ENCODE measurements at regions not wholly inside any gene's neighbourhood (a gene's known extent, or its start where the extent isn't known, plus 50 kb on each side); places are given as distances from the start of the nearest gene placed in this dataset.
"Not testable (repeated sequence)": the region's sequence is repeated elsewhere in the genome, so short reads cannot be mapped to it uniquely, and the experiment has no call there.

DNA sequence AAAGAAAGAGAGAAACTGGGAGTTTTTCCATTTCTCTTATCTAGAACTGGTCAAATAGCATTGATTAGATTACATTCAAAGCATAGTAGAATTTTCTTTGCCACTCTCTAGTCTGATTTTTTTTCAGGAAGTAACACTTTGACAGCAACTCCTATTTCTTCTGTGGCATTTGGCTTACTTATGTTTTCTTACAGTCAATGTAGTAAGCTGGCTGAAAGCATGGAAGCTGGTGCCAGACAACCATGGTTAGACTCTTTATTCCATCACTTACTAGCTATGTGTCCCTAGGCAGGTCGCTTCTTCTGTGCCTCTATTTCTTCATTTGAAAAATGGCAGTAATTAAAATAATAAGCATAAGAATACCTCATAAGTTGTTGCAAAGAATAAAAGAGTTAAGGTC lies 54.2 kb upstream of the OPRM1 start:
- no peak for DNase-seq (ENCODE audit: low read depth)

DNA sequence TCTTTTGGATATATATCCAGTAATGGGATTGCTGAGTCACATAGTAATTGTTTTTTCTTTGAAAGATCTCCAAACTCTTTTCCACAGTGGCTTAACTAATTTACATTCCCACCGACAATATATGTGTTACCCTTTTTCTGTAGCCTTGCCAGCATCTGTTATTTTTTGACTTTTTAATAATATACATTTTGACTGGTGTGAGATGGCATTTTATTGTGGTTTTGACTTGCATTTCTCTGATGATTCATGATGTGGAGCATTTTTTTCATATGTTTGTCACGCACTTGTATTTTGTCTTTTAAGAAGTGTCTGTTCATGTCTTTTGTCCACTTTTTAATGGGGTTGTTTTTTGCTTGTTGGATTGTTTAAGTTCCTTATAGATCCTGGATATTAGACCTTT lies 58.9 kb upstream of the OPRM1 start:
- DNase-seq (ENCODE audit: low read depth): peak; percentile 49

DNA sequence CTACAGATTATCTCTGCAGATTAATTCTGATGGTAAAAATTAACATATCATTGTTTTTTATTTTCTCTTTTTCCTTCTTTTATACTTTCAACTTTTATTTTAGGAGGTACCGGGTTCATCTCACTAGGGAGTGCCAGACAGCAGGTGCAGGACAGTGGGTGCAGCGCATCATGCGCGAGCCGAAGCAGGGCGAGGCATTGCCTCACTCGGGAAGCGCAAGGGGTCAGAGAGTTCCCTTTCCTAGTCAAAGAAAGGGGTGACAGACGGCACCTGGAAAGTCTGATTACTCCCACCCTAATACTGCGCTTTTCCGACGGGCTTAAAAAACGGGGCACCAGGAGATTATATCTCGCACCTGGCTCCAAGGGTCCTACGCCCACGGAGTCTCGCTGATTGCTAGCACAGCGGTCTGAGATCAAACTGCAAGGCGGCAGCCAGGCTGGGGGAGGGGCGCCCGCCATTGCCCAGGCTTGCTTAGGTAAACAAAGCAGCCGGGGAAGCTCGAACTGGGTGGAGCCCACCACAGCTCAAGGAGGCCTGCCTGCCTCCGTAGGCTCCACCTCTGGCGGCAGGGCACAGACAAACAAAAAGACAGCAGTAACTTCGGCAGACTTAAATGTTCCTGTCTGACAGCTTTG lies 60.0 kb upstream of the OPRM1 start:
- not testable (repeated sequence) for DNase-seq (ENCODE audit: low read depth)

DNA sequence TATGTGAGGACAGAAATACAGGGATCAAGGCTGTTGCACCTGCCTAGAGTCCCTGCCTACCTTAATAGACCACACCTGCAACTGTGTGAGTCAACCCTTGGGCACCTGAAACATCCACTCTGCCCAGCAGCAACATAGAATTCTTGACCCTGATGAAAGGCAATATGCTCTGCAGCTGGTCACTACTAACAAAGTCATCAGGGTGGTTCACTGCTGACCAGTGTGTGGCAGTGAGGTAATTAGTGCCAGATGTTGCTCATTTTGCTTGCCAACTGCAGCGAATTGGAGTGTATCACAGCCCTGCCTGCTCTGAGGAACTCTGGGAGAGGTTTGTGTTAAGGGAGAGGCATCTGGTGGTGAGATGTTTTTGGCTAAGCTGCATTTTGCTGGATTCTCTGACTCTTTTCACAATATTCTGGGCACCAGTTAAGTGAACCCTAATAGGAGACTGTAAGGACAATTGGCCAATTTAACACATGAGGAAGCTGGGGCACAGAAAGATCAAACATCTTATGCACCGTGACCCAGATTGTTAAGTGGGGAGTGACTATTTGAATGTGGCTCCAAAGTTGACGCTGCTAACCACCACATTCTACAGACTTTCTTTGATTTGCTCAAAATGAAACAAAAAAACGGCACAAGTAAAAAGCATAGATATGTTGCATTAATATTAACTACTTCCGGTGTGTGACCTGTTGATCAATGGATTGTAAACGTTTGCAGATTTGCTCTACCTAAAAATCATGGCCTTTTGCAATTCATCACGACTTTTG lies 61.9 kb upstream of the OPRM1 start:
- DNase-seq (ENCODE audit: low read depth): peak; percentile 86

DNA sequence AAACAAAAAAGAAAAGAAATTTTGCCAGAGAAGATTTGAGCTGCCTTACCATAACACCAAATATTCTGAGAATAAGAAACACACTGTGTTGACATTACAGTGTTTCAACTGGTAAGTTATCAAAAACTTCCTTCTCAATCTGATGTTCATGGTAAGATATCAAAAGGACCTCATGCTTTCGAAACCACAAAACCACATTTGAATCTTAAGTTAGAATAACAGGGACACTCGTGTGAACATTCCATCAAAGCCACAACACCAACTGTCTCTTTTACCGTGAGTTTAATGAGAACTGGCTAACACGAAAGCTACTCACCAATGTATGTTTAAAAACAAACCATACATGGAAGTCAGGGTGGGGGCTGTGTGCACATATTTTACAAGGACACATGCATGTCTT lies 73.0 kb upstream of the OPRM1 start:
- peak; percentile 67 for DNase-seq (ENCODE audit: low read depth)

DNA sequence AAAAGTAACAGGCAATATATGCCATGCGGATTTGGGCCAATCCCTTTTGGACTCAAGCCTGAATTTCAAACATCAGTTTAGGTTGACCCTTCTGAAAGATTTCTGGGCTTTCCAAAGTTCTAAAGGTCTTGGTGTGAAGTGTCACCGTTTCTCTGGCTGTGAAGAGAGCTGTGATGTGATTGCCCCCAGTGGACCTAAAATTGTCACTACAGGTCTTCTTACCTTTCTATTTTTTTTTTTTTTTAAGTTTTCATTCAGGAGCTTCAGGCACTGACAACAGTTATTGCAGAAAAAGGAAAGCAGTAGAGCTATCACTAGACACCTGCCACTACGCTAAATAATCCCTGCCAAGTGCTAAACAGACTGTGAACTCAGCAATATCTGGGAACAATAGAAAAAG lies 75.7 kb upstream of the OPRM1 start:
- DNase-seq (ENCODE audit: low read depth): no peak

DNA sequence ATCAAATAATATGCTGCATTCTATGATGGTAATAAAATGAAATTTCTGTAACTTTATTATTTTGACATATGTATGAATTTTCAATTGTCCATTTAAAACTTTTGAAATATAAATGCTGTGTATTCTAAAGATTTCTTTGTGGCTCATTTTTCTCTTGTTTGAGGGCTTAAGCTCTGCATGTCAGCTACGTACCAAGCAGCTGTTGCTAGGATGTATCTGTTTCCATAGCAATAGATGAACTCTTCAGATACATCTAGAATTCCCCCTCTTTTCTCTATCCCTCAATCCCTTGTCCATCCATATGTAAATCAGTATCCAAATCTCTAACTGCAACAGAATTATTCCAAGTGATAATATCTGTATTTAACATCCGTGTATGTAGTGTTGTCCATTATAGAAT lies 76.5 kb upstream of the OPRM1 start:
- DNase-seq (ENCODE audit: low read depth): no peak

DNA sequence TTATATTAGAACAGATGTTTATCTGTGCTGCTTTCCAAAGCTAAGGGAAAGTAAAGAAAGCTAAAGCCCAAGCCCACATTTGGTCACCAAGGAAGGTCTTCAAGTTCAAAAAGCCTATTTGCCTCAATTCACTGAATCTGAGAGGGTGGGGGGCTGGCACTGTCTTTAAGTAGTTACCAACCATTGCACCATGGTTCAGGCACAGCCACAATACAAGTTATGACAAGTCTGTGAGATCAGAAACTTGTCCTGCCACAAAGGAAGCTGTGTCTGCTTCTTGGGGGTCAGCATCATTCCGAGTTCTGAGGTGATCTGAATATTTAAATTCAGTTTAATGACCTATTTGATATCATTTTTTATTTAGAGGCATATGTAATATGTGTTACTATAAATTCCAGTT lies 78.3 kb upstream of the OPRM1 start:
- DNase-seq (ENCODE audit: low read depth): no peak

DNA sequence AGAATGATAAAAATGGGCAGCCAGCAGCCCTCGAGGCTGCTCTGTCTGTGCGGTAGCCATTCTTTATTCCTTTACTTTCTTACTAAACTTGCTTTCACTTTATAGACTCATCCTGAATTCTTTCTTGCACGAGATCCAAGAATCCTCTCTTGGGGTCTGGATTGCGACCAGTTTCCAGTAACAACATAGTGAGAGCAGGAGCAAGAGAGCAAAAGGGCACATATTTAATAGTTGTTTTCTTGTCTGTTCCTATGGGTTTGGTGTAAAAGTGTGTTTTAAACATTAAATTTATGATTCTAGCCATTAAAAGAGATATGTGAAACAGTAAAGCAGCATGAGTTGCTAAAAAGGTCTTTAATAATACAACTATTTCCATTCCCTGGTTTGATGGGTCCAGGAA lies 78.8 kb upstream of the OPRM1 start:
- no peak for DNase-seq (ENCODE audit: low read depth)

DNA sequence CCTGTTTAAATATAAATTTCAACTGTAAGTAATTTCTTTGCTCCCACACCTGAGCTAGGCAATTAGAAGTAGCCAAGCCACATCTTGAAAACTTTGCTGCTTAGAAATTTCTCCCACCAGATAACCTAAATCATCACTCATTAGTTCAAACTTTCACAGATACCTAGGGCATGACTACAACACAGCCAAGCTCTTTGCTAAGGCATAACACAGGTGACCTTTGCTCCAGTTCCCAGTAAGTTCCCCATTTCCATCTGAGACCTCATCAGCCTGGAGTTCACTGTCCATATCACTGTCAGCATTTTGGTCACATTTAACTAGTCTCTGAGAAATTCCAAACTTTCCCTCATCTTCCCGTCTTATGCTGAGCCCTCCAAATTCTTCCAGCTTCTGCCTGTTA lies 79.8 kb upstream of the OPRM1 start:
- no peak for DNase-seq (ENCODE audit: low read depth)

DNA sequence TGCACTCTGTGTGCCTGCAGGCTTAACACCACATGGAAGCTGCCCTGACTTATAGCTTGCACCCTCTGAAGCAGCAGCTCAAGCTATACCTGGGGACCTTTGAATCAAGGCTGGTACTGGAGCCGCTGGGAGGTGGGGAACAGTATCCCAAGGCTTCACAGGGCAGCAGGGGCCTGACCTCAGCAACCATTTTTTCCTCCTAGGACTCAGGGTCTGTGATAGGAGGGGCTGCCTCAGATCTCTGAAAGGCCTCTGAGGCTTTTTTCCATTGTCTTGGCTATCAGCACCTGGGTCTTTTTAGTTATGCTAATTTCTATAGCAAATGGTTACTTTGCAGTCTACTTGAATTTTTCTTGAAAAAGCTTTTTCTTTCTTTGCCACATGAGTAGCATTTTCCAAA lies 80.2 kb upstream of the OPRM1 start:
- DNase-seq (ENCODE audit: low read depth): no peak

DNA sequence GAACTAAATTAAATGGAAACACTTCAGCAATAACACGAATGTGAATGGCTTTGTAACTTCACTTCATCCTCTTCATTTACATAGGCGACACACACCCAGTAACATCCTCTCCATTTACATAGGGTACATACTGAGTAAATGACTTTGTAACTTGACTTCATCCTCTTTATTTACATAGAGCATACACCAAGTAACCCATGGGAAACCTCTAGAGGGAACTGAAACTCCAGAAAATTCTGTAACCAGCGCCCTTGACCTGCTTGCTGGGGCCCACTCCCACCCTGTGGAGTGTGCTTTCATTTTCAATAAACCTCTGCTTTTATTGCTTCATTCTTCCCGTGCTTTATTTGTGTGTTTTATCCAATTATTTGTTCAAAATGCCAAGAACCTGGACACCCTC lies 81.6 kb upstream of the OPRM1 start:
- no peak for DNase-seq (ENCODE audit: low read depth)

DNA sequence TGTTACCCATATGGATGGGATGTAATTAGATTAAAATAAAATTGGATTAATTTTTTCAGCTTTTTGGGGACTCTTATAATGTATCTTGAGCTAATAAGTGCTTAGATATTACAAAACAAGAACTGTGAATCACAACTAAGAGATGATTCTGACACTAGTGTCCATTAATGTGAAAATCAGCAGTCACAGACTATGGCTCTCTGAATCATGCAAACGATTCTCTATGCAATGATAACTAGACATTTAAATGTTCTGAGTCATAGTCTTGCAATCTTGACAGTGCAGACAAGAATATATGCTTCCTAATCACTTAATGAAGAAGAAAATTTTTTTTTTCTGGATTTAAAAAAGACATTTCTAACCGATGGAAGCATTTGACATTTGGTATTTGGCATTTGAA lies 82.2 kb upstream of the OPRM1 start:
- peak; percentile 13 for DNase-seq (ENCODE audit: low read depth)

DNA sequence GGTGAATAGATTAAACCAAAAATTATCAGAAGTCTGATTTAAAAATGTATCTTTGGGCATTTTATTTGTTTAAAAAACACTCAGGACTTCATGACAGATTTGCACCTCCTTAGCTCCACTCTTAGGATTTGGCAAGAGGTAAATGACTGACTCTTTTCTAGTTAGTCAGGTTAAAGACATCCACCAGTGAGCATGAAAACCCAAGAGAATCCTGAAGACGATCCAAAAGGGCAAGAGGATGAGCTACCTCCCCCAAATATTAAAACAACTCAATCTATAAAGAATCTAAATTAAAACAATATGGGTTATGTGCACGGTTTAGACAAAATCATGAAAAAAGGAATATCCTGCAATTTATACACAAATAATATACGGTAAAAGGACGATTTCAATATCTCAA lies 89.4 kb upstream of the OPRM1 start:
- no peak for DNase-seq (ENCODE audit: low read depth)

DNA sequence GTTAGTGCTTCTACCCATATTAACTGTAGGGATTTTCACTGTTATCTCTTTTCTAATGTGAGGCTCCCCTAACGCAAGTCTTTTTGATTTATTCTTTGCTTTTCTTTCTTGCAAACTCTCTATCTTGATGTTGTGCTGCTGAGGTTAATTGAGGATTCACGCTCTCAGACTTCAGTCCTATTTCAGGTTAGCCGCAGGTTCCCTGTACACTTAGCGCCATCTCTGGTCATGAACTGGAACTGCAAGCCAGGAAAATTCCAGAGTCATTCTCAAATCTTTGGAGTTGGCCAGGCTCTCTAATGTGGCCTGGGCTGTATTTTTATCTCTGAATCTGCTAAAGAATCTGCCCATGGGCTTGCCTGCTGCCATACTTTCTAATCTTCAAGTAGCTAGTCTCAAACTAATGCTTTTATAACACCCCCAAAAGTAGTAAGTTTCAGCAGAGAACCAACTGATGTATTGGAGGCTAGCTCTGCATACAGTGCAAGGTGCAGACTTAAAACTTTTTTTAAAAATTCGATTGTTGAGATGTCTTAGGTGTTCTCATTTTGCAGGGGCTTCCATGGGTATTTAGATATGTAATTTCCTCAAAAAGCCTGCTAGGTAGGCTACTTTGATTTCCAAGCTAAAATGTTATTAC lies 91.1 kb upstream of the OPRM1 start:
- peak; percentile 2 for DNase-seq (ENCODE audit: low read depth)

DNA sequence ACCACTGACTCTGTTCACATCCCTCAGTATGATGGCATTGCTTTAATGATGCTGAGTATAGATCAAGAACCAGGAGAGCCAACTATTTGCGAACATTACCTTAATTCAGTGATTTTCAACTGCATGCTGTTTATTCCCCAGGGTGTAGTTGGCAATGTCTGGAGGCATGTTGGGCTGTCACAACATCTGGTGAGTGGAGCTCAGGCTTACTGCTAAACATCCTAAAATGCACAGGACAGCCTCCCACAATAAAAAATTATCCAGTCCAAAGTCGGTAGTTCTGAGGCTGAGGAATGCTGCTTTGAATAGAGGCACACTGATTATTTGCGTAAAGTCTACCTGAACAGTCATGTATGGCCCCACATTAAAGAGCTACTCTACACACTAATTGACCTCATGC lies 94.8 kb upstream of the OPRM1 start:
- DNase-seq (ENCODE audit: low read depth): no peak

DNA sequence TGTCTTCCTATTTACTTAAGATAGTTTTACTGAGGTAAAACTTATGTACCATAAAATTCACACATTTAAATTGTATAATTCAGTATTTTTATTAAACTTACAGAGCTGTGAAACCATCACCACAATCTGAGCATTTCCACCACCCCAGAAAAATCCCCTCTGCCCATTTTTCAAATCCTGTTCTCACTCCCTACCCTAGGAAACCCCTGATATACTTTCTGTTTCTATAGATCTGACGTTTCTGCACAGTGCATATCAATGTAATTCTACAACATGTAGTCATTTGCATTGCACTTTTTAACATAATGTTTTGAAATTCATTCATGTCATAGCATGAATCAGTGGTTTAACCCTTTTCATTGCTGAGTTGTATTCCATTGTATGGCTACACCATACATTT lies 96.7 kb upstream of the OPRM1 start:
- DNase-seq (ENCODE audit: low read depth): no peak

DNA sequence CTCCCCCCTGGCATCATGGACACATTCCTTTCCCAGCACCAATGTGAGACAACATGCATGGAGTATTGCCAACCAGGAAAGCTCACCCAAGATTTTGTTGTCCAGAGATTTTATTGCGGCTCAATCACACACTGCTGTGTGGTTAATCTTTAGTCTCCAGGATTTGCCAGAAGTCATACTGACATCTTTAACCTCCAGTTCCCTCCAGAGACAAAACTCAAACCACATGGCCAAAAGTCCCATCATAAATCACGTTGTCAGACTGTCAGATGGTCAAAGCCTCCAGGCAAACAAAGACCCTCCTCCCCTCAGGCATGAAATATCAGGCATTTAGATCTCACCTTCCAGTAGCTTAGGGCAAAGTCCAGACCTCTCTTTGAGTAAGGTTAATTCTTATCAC lies 97.3 kb upstream of the OPRM1 start:
- DNase-seq (ENCODE audit: low read depth): no peak

DNA sequence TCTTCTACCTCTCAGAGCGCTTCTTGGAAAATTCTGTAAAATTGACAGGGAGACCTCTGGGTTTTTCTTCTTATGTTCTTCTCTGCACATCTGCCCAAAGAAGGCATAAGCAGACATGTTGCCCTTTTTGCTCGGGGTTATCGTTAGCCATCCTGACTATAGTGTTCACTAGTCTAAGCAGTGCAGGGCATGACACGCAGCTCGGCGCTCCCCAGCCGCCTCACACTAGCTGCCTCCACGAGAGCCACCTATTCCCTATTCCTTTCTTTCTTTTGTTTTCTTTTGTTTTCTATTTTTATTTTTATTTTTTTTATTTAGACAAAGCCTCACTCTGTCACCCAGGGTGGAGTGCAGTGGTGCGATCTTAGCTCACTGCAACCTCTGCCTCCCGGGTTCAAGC lies 100.2 kb upstream of the OPRM1 start:
- no peak for DNase-seq (ENCODE audit: low read depth)

DNA sequence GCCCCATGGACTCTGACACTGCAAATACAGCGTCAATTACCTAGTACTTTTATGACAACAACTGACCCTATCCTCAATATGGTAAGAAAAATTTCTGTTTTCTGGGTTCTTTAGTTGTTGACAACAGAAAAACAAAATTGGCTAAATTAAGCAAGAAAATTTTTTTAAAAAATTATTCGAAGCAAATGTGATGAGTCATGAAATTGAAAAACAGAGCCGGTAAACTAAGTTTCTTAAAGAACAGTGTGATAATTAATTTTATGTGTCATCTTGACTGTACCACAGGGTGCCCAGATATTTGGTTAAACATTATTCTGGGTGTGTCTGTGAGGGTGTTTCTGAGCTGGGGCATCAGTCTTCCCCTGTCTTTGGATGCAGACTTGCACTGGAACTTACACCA lies 107.6 kb upstream of the OPRM1 start:
- DNase-seq (ENCODE audit: low read depth): no peak

DNA sequence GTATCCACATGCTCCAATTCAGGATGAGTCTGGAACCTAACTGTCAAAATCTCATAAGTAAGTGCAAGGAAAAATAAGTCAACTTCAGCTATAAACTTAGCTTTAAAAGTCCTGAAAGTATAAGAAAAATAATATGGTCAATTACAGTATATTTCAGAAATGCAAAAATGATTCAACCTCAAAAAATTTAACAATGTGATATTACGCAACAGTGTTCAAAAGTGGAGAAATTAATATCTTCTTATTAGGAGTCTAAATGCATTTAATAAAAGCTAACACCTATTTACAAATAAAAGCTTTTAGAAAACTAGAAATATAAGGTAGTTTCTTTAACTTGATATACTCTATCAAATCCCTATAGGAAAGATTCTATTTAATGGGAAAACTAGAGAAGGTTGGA lies 111.2 kb upstream of the OPRM1 start:
- no peak for DNase-seq (ENCODE audit: low read depth)

DNA sequence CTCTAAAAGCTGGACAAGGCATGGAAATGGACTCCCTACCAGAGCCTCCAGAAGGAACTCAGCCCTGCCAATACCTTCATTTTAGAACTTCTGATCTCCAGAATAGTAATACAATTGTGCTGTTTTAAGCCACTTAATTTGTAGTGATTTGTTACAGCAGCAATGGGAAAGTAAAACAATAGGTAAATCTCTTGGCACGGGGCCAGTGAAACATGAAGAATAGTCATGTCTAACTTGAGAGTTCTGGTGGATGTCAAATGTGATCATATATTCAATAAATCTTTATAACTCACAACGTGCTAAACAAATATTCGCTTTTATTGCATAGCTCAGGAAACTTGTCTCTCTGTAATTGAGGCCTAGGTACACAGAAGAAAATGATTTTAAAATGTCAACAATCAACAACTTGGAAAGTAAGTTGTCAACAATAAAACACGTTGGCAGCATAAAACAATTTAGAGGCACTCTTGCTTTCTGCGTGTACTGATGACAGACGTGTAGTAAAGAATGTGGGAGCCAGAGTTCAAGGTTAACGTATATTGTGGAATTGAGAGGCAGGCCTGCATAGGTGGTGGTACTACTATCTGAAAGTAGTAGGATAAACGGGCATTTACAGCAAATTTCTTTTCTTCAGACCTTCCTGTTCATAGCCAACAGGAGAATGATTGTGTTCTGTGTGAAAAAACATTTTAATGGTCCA lies 140.5 kb upstream of the OPRM1 start:
- DNase-seq (ENCODE audit: low read depth): no peak

DNA sequence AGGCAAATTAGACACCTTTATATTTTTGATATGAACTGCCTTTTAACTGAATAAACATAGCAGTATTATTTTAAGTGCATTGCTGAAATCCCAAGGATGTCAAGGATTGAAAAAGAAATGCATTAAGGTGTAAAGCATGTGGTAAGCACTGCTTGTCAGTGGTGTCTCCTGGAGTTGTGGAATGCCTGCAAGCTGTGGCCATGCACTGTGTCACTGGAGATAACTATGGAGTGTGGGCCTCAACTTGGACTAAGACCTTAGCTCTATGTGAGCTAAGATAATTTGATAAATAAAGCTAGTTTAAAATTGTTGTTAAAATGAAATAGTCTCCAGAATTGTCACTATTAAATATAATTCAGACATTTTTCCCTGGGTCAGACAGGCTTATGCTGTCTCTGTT lies 156.6 kb upstream of the OPRM1 start:
- DNase-seq (ENCODE audit: low read depth): no peak

Measured in RPMI7951 (cell line).